Stimulated activated CD4-positive, alpha-beta T cell treated with anti-CD3 and anti-CD28 coated beads, TNF-alpha, amount 100 ng/mL, for 4 hours (primary cell): ENCODE measurements at regions not wholly inside any gene's neighbourhood (a gene's known extent, or its start where the extent isn't known, plus 50 kb on each side); places are given as distances from the start of the nearest gene placed in this dataset.

ENCODE experiments used
- DNase-seq, 3 experiments: peaks; one replicate each; pipeline ENCODE4 v3.0.0-alpha.2; 2020; ENCODE audit warnings: low read depth in 3 of 3

GRCh38 chr10:78475437-78475836, 441.8 kb downstream of the RPS24 start:
- DNase-seq: no peak

- DNase-seq: no peak
These were observed 442.5 kb downstream of the RPS24 start for GRCh38 chr10:78476156-78476555.

GRCh38 chr10:78476844-78477243, 443.2 kb downstream of the RPS24 start:
- DNase-seq: no peak

GRCh38 chr10:78478919-78479318, 445.3 kb downstream of the RPS24 start:
- DNase-seq: no peak

GRCh38 chr10:78479467-78479866, 445.8 kb downstream of the RPS24 start:
- DNase-seq: no peak

GRCh38 chr10:78481842-78482241, 448.2 kb downstream of the RPS24 start:
- DNase-seq: no peak

GRCh38 chr10:78483641-78484040, 450.0 kb downstream of the RPS24 start:
- DNase-seq: no peak

- no peak for DNase-seq
These were observed 455.4 kb downstream of the RPS24 start for GRCh38 chr10:78489034-78489433.

GRCh38 chr10:78491812-78492211, 458.1 kb downstream of the RPS24 start:
- no peak for DNase-seq

GRCh38 chr10:78492424-78492823, 458.8 kb downstream of the RPS24 start:
- no peak for DNase-seq

GRCh38 chr10:78494179-78494578, 460.5 kb downstream of the RPS24 start:
- no peak for DNase-seq

GRCh38 chr10:78502210-78502936, 468.7 kb downstream of the RPS24 start:
- no peak for DNase-seq

GRCh38 chr10:78504181-78504580, 470.5 kb downstream of the RPS24 start:
- no peak for DNase-seq

GRCh38 chr10:78505657-78506056, 472.0 kb downstream of the RPS24 start:
- DNase-seq: no peak

- DNase-seq: no peak
These were observed 473.0 kb downstream of the RPS24 start for GRCh38 chr10:78506614-78507013.

GRCh38 chr10:78507510-78508160, 474.0 kb downstream of the RPS24 start:
- DNase-seq: no peak

- no peak for DNase-seq
These were observed 475.5 kb downstream of the RPS24 start for GRCh38 chr10:78508955-78509748.

- DNase-seq: no peak
These were observed 477.1 kb downstream of the RPS24 start for GRCh38 chr10:78510566-78511323.

GRCh38 chr10:78511324-78512204, 477.9 kb downstream of the RPS24 start:
- no peak for DNase-seq

GRCh38 chr10:78512205-78512550, 478.5 kb downstream of the RPS24 start:
- no peak for DNase-seq

GRCh38 chr10:78513330-78513729, 479.7 kb downstream of the RPS24 start:
- no peak for DNase-seq
